IPS-NIHi11 (cell line): ENCODE measurements at regions not wholly inside any gene's neighbourhood (a gene's known extent, or its start where the extent isn't known, plus 50 kb on each side); places are given as distances from the start of the nearest gene placed in this dataset.

Experiments
- DNase-seq: peaks from one replicate; pipeline ENCODE4 v3.0.0; 2012; ENCODE audit warnings: mixed read lengths, low spot score

GRCh38 chr5:97400537-97400936, 217.5 kb upstream of the RIOK2 start:
- peak; percentile 55 for DNase-seq

- no peak for DNase-seq
Measured at GRCh38 chr5:97405941-97406340, 222.9 kb upstream of the RIOK2 start.

GRCh38 chr5:97406946-97407676, 224.1 kb upstream of the RIOK2 start:
- DNase-seq, result no peak

DNA sequence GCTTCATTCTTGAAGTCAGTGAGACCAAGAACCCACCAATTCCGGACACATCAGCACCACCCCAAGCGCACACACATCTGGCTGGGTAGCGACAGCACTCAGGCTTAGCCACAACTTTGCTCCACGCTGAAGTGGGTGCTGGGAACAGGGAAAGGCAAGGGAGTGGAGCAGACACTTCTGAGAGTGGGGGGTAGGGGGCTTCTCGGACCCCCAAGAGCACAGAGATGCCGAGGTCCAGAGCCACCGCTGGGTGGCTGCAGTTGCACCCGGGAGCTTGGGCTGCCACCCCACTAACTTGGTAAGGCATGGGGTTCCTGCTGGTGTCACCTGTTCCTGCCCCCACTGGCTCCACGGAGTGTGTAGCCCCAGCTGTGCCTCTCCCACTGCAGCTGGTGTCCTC, 225.3 kb upstream of the RIOK2 start:
- DNase-seq, result no peak

DNA sequence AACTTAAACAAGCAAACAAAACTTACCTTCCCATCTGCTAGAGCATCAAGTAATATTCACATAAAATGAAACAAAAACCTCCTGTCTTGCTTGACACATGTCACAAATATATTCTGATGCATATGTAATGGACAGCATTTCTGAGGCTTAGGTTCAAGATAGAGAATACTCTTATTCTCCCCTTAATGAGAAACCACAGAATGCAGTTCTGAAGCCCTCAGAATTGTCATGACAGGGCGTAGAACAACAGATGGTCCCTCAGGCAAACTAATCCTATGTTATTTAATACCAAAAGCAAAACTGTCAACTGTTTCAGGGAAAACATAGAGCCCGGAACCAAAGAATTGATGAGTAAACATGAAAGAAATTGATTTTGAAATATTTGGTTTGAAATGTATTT, 229.9 kb upstream of the RIOK2 start:
- DNase-seq, result no peak

GRCh38 chr5:97417986-97418385, 234.9 kb upstream of the RIOK2 start:
- no peak for DNase-seq

DNA sequence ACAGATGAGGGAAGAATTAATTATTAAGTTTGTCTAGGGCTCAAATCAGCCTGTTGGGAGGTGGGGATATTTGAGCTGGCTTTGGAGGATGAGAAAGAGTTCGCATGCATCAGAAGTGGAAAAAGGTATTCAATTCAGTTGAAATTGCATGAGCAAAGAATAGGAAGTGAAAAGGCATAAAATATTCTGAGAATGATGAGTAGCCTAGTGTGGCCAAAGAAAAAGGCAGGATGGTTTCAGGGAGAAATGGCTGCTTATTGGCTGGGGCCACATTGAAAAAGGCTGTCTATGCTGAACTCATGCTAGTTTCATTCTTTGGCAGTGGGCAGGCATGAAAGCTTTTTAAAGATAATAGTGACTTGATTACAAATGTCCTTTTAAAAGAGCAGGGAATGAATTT, 235.4 kb upstream of the RIOK2 start:
- DNase-seq, result no peak

DNA sequence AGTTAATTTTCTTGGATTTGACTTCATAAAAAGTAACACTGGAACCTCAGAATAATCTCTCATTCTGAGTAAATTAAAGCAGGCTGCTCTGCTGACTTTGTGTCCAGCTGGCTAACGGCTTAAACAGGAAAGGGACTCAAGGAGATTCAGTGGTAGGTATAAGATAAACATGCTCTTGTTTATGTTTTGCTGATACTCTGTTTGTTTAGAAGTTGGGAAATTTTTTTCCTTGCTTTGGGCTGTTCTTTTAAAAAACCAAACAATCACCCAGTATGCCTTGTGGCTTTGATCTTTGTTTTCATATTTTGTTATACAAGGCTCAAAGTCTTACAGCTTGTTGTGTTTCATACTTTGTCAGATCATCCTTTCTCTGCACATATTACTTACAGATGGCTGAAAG, 237.6 kb upstream of the RIOK2 start:
- DNase-seq, result no peak

DNA sequence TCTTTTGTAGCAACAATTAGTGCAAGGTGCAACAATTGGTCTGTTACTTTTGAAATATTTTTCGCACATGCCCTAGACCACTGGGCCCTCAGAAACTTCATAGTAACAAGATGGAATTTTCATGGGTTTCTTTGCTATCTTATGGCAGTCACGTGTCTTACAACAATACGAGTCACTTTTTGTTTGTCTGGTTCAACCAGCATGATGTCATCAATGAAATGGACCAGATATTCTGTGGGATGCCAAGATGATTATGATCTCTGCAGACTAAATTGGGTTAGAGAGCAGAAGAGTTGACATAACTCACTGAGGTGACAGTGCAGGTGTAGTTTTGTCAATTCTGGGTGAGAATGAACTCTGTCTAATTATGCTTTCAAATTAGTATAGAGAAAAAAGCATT, 239.6 kb upstream of the RIOK2 start:
- no peak for DNase-seq

GRCh38 chr5:97425511-97425910, 242.5 kb upstream of the RIOK2 start:
- peak; percentile 14 for DNase-seq

DNA sequence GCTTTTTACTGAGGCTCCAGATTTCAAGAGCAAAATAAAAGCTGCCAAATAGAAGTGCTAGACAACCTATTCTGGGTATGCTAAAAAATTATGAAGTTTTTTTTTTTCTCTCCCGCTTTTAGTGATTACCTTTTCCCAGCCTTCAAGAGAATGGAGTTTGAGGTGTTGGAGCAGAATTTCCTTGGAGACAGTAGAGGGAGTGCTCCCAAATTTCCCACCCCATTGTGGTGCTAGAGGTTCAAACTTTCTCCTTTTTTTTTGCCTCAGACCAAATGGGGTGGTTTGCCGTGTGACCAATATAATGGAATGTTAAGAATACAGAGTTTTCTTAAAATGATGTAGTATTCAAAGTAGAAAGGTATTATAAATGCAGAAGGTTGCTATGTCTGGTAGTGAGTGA, 244.2 kb upstream of the RIOK2 start:
- no peak for DNase-seq

DNA sequence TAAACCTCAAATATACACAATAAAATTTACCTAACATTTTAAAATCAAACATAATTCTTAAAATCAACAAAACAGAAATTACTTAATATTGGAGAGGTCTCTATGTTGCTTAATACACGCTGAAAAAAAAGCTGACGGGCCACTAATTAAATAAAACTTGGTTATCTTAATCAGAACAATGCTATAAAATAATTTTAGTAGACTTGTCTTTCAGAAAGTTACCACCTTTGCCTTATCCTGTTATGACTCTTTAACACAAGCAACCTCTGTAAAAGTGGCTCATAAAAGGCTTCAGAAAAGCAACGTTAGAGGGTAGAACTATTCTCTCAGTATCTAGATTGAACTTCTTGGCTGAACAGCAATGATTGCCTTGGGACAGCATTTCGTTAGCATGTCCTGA, 251.0 kb upstream of the RIOK2 start:
- no peak for DNase-seq

DNA sequence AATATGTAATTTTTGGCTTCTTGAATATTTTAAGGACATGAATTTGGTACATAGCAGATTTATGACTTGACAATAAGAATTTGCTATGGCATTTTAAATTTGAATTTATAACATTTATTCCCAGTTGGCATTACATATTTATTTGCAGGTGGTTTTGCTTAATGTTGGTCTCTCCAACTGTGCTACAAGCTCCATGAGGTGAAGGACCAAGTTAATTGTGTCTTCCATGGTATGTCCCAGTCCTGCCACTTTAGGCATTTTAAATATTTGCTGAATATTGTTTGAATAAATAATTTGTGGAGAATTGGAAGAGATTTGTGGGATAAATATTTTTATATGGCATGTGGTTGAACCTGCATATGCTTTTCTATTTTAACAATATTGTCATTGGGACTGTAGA, 253.4 kb upstream of the RIOK2 start:
- no peak for DNase-seq

GRCh38 chr5:97443740-97444139, 260.7 kb upstream of the RIOK2 start:
- DNase-seq, result no peak

- no peak for DNase-seq
Measured at GRCh38 chr5:97449172-97449571, 266.1 kb upstream of the RIOK2 start.

GRCh38 chr5:97452646-97453045, 269.6 kb upstream of the RIOK2 start:
- no peak for DNase-seq

GRCh38 chr5:97453263-97453662, 270.2 kb upstream of the RIOK2 start:
- DNase-seq, result no peak

- DNase-seq, result no peak
Measured at GRCh38 chr5:97454015-97454414, 271.0 kb upstream of the RIOK2 start.

GRCh38 chr5:97455996-97456395, 272.9 kb upstream of the RIOK2 start:
- DNase-seq, result no peak

- DNase-seq, result no peak
Measured at GRCh38 chr5:97458851-97459250, 275.8 kb upstream of the RIOK2 start.

- no peak for DNase-seq
Measured at GRCh38 chr5:97471951-97472350, 288.9 kb upstream of the RIOK2 start.

GRCh38 chr5:97475847-97476246, 292.8 kb upstream of the RIOK2 start:
- no peak for DNase-seq

- DNase-seq, result no peak
Measured at GRCh38 chr5:97476852-97477534, 293.9 kb upstream of the RIOK2 start.

- DNase-seq, result no peak
Measured at GRCh38 chr5:97478483-97478882, 295.4 kb upstream of the RIOK2 start.
